ENCODE measurements at regions not wholly inside any gene's neighbourhood (a gene's known extent, or its start where the extent isn't known, plus 50 kb on each side); places are given as distances from the start of the nearest gene placed in this dataset.

DNA sequence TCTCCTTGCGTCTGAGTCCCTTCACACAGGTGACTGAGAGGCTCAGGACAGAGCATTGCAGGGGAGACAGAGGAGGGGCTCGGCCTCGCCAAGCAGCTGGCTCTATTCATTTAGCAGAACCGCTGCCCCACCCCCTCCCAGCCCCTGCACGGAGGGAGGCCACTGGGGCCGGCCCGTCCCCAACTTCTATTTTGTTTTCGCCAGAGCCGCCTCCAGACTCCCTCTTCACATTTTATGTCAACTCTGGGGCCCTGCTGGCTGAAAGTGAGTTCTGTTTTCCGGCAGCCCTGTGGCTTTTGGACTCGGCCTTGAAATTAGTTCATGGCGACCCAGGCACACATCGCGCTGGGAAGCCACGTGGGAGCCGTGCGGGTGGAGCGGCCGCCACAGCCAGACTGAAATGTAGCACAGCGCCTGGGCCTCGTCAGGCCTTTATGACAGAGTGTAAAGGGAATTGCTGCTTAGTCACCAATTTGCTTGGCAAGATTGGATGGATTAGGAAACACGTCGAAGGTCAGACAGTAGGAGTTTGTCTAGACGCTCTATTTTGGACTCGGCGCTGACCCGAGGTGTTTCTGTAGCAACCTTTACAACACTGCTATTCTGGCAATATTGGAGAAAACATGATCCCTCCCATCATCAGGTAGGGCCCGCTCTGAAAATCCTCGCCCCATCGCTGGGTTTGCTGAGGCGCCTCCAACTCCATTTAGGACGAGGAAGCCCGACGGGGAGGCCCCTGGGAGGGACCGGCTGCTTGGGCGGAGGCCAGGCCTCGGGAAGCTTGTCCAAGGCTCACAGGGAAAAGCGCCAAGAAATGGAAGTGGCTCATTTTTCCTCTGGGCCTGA is 90.7 kb upstream of the CTDP1 start:
- TF ChIP-seq POLR2A (IDR thresholded peaks at IDR 0.05; ENCODE audit: low read depth, low read length) (no peak), PAX5 (IDR thresholded peaks at IDR 0.05; ENCODE audit: insufficient read depth, low read length, severe bottlenecking) (no peak), SPI1 (IDR thresholded peaks at IDR 0.05; ENCODE audit: low read depth, low read length) (no peak), TAF1 (IDR thresholded peaks at IDR 0.05; ENCODE audit: low read depth, low read length) (no peak), POLR2AphosphoS5 (IDR thresholded peaks at IDR 0.05; ENCODE audit: low read depth, low read length) (no peak), POU2F2 (IDR thresholded peaks at IDR 0.05; ENCODE audit: low read depth, low read length) (no peak)
